ENCODE measurements at regions not wholly inside any gene's neighbourhood (a gene's known extent, or its start where the extent isn't known, plus 50 kb on each side); places are given as distances from the start of the nearest gene placed in this dataset.

DNA sequence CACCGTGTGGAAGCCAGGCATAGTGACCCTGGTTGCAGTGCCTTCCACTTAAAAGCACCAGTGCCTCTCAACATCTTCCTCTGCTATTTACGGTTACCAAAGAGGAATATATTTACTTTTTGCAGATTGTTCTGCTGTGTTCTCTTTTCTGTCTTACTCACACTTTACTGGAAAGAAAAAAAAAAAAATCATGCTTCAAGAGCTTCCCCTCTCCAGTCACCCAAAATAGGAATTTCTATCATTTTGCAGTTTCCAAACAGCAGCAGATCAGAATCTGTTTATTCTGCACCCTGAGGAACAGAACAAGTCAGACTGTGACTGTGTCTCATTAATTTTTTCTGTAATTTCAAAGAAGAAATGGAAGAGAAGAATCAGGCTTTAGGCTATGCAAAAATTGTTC lies 96.1 kb downstream of the KCNJ2 start:
- TF ChIP-seq, protein P1, sequence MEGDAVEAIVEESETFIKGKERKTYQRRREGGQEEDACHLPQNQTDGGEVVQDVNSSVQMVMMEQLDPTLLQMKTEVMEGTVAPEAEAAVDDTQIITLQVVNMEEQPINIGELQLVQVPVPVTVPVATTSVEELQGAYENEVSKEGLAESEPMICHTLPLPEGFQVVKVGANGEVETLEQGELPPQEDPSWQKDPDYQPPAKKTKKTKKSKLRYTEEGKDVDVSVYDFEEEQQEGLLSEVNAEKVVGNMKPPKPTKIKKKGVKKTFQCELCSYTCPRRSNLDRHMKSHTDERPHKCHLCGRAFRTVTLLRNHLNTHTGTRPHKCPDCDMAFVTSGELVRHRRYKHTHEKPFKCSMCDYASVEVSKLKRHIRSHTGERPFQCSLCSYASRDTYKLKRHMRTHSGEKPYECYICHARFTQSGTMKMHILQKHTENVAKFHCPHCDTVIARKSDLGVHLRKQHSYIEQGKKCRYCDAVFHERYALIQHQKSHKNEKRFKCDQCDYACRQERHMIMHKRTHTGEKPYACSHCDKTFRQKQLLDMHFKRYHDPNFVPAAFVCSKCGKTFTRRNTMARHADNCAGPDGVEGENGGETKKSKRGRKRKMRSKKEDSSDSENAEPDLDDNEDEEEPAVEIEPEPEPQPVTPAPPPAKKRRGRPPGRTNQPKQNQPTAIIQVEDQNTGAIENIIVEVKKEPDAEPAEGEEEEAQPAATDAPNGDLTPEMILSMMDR (IDR thresholded peaks at IDR 0.05; ENCODE audit: insufficient read depth, low read length, poor library complexity, severe bottlenecking), result no peak
- no peak for TF ChIP-seq EZH2phosphoT487 (conservative IDR thresholded peaks at IDR 0.05; ENCODE audit: low read length)
